ENCODE measurements at regions not wholly inside any gene's neighbourhood (a gene's known extent, or its start where the extent isn't known, plus 50 kb on each side); places are given as distances from the start of the nearest gene placed in this dataset.

GRCh38 chr6:78810698-78811097, 56.7 kb upstream of the IRAK1BP1 start:
- Histone ChIP-seq H3K9me3 (ENCODE audit: low read depth, low read length, poor library complexity, severe bottlenecking) (no peaks in the 10 kb centered on the region), H3K27me3 (replicated peaks; ENCODE audit: insufficient read depth, low read depth, low read length, poor library complexity) (no peaks in the 10 kb centered on the region), H3K4me3 (ENCODE audit: low read depth, low read length, poor library complexity, severe bottlenecking) (no peak overlapping the region), H3K4me1 (ENCODE audit: insufficient read depth, low read length, poor library complexity, severe bottlenecking) (no peaks in the 10 kb centered on the region), H3K36me3 (ENCODE audit: insufficient read depth, low read length, poor library complexity, severe bottlenecking) (no peaks in the 10 kb centered on the region), H3K27ac (ENCODE audit: low read depth, low read length, poor library complexity, severe bottlenecking) (no peak overlapping the region)
- CTCF ChIA-PET, result no interaction called here
- TF ChIP-seq CTCF (conservative IDR thresholded peaks at IDR 0.05; ENCODE audit: low read depth, low read length), result no peak
- TF ChIP-seq EZH2 (IDR thresholded peaks at IDR 0.05; ENCODE audit: borderline replicate concordance, low read depth, low read length, poor library complexity, severe bottlenecking), result no peak
- intact Hi-C loops (cut with micrococcal nuclease; ENCODE audit: unreplicated experiment), result loop anchor here (2.0 to 10.0 kb wide), 2 partner anchors 1070 to 1186 kb away; no protein-coding TSS in a partner anchor
- BruUV-seq (replicated peaks), result no TSS peak
- POLR2A ChIA-PET (ENCODE audit: low non-redundant PET), result interaction anchor here (0.6 kb wide), 1 partner anchor 475 kb away, joined by 4 read pairs; no protein-coding TSS in a partner anchor
- DNase-seq (ENCODE audit: low spot score), result no peak
